Putamen (tissue), 1 donor: ENCODE measurements at regions not wholly inside any gene's neighbourhood (a gene's known extent, or its start where the extent isn't known, plus 50 kb on each side); places are given as distances from the start of the nearest gene placed in this dataset.

Experiments used
- DNase-seq: peaks from one replicate; pipeline ENCODE4 v3.0.0-alpha.2; 2016; ENCODE audit warnings: low spot score

DNA sequence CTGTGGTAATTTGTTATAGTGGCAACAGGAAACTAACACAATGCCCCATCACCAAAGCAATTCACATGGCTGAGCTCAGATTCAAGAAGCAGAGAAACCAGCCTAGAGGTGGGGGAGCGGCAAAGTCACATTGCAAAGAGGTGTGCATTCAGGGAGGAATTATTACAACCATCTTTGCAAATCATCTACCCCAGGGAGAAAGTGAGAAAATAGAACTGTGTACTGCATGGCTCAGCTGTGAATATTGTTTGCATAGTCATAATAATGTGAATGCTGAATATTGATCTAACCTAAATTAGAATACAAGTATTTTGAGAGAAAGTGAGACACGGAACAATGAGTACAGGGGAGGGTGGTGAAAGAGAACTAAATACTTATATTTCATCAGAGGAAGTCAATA lies 387.9 kb downstream of the BCOR start:
- no peak for DNase-seq

DNA sequence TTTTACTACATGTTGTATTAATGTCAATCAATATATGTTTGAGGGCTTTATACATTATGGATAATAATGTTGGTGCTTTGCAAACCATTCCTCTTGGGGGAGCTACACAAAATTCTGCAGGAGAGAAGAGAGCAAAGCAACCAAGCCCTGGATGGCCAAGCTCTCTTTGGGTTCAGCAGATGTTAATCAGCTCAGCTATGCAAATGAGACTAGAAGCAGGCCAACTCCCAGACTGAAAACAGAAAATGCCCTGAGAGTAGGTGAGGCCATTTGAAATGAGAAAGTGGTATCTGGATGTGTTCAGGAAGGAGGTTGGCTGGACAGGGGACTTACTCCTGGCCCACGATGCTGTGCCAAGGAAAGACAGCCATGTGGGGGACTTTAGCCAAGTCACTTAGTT lies 387.0 kb downstream of the BCOR start:
- no peak for DNase-seq

DNA sequence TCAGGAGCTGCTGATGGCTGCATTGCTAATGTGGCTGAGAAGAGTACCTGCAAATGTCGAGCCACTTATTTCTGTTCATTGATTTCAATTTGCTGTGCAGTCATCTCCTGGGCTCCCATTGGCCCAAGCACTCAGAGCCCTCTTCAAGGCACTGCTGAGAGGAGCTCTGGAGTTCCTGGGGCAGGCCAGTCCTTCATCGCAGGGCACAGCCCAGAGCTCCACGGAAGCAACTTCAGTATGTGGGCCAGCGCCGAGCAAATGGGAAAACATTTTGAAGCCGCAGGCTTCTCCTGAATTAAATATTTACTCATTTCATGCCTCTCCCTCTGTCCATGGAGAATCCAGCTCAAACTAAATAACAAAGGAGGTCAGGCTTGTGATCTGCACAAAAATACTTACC lies 383.3 kb downstream of the BCOR start:
- DNase-seq: no peak

DNA sequence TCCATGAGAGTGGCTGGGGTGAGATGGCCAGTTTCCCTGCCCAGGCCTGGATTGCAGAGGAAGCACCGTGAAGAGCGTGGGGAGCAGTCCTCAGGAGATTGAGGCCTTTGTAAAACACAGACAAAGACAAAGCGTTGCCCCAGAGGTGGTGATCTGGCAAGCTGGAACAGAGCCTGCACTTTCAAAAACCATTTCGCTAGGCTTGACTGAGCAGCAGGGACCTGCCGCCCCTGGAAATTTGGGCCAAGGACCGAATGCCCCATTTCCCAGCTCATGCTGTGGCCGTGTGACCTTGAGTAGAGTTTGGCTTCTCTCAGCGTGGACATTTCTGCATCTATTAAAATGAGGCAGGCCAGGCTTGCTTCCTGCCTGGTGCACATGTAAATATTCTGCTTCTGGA lies 381.4 kb downstream of the BCOR start:
- DNase-seq: no peak

DNA sequence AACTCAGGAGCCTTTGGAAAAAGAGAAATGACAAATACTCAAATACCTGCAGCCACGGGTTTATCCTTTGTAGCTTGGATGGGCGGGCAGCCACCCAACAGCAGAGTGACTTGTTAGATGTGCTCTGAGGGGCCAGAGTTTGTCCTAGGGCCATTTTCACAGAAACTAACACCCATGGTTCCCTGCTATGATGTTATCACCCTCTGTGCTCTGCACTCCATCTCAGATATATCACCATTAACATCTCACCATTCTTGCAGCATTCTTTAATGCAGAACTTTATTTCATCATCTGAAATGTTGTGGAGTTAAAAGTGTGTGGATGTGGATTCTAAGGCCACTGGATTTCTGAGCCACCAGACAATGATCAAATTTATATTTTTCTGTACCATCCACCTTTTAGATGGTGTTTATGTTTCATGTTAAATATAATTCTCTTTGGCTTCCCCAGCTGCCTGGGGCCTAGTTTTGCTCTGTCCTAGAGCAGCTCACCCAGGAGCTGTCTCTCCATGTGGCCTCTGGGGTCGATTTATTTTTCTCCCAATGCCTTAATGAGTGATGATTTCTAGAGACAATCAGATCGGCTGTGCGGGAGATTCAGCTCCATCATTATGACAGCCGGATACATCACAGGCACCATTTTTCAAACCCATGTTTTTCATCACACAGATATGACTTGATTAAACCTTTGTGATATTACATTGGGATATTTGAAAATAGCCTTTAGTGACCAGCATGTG lies 380.8 kb downstream of the BCOR start:
- DNase-seq: no peak

DNA sequence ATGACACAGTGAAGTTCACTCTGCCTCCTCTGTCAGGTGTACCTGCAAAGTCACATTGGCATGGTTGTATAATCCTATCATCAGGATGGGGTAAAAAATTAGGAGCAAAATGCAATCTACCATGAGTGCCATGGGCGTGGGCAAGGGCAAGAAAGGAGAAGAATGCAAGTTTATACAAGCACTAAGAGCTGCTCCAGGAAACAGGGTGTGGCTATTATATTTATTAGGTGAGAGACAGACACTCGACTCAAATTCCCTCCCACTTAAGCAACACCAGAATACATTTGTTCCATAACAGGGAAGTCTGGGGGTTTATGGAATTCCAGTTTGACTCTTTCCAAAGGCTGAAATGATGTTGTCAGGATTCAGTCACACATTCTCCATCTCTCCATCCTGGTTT lies 378.8 kb downstream of the BCOR start:
- DNase-seq: no peak

DNA sequence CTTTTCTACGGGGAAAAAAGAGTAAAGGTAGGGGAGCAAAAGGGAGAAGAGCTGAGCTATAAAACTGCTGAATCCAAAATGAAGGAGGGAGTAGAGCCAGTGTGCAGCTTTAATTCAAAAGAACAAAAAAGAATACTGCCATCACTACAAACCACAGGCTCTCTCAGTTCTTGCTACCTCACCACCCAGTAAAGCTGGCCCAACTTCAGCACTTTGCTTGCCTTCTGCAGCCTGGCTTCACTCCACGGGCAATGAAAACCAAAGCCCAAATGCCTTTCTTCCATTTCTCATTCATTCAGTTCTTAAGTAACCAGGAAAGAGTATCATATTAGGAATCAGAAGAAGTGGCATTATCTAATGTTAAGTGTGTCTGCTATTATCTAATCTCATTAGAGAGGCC lies 376.8 kb downstream of the BCOR start:
- no peak for DNase-seq

DNA sequence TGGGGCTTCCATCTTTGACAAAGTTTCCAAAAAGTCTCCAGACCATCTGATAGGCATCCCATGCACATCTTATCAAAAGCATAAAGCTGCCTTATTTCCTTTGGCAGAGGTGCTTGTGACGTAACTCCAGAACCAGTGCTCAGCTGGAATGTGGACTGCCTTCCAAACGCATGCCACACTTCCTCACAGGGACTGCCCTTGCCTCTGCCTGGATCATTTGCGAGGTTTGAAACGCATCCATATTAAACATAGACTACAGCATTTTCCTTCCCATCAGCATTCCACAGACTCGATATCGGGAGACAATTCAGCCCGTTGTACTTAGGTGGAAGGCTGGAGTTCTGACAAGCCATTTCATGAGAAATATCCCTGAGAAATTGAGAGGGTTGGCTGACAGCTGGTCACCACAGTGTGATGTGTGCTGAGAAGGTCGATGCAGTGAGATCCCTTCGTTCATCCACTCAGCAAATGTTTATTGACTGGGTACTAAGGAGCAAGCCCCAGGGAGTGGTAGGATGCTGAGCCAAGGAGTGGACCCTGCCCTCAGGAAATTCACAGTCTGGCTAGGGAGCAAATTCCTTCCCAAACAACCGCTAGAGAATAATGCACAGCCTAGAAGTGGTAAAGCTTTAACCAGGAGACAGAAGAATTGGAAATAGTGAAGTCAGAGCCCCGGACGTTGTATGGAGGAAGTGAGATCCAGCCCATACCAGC lies 376.0 kb downstream of the BCOR start:
- DNase-seq: no peak

DNA sequence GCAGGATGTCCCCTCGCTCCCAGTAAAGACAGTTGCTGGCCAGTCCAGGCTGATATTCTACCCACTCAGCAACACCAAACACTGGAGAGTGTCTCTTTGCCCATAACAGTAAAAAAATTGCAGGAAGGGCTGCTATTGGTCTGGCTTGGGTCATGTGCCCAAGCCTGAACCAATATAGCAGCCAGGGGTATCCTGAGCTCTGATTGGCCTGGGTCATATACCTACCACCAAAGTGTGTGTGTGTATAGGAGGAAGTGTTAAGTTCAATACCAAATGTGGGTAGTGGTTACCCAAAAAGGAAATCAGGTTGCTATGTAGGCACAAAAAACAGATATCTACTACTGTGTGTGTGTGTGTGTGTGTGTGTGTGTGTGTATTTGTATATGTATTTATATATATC lies 373.2 kb downstream of the BCOR start:
- no peak for DNase-seq

DNA sequence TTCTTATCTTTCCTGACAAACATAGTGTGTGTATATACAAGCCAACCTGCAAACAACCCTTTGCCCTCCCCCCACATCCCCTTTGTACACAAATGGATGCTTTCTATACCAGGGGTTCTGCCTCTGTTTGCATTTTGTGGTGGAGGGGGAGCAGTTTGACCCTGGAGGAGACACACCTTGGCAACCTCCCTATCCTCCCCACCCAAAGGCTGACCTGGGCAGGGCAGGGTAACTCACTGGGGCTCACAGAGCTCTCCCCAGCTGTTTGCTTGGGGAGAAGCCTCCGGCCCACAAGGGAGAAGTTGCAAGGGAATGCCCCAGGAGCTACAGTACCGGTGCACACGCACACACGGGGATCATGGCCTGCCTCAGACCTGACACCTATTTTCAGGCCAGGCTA lies 372.6 kb downstream of the BCOR start:
- no peak for DNase-seq

DNA sequence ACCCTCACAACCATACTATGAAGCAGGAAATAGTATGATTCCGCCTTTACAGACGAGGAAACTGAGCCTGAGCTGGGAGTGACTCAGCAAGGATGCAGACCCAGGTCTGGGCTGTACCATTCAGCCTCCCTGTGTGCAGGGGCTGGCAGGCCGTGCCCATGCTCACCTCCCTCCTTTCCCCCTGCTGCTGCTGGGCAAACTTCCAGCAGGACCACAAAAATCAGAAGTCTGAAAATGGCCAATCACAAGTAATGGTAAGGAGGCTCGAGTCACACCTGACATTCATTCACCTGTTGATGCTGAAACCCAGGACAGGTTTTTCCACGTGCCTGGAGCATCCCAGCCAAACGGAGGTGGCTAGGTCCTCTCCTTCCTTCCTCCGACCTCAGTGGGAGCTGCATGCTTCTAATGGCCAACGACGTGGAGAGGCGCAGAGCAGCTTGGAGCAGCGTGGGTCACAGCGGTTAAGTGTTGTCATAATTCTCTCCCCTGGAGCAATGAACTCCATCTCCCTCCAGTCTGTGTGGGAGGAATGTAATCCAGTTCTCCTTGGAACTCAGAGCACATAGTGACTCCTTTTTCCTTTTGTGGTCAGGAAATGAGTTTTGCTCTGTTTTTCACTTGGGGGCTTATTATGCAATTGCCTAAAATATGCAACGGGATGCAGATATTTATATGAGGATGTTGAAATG lies 371.7 kb downstream of the BCOR start:
- DNase-seq: no peak

DNA sequence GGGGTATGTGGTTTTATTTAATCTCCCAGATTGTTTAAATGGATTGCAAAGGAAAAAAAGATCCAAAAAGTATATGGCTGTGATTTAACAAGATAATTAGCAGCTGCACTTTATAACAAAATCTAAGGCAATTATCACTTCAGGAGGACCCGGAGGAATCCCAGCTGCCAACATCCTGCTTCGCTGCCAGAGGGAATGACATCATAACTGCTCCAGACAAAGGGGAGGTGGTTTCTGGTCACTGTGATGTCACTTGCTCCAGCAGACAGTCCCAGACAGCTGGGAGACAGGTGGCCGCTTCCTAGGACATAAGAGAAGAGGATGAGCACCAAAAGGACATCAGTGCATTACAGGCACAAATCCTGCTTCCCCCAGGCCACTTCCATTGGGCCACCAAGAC lies 371.0 kb downstream of the BCOR start:
- no peak for DNase-seq

DNA sequence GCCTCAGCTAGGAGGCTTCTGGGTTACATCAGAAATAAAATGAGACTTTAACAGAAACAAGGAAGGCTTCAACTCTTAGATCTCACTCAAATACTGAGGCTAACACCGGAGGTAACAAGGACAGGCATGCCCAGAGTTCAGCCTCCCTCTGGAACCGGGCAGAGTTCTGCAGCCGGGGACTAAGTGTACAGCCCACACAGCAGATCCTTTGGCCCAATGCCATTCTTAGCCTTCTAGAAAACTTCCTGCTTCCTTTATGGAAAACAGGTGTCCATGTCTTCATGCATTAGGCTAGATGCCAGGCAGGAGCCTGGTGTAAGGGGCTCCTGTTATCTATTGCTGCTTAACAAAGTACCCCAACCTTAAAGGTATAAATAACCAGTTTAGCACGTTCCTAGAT lies 369.7 kb downstream of the BCOR start:
- no peak for DNase-seq

DNA sequence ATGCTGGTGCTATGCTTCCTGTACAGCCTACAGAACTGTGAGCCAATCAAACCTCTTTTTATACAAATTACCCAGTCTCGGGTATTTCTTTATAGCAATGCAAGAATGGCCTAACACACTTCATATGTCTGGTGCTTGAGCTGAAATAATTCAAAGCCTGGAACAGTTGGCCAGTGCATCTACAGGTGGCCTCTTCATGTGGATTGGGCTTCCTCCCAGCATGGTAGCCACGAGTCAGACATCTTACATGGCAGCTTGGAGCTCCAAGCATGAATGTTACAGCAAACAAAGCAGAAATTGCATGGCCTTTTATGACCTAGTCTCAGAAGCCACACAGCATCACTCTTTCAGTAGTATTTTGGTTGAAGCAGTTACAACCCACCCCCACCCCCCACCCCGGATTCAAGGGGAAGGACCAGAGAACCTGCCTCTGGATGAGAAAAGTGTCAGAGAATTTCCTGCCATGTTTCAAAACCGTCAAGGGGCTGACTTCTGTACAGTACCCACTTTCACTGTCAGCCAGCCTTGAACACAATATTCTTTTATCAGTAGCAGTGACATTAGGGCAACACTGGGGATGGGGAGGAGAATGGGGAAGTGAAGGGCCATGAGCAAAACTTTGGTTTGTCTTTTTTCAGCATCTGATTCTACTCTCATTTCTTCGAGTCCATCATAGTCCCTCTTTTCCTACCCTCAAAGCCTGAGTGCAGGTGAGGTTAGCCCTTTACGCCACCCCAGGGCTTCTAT lies 368.7 kb downstream of the BCOR start:
- DNase-seq: no peak

DNA sequence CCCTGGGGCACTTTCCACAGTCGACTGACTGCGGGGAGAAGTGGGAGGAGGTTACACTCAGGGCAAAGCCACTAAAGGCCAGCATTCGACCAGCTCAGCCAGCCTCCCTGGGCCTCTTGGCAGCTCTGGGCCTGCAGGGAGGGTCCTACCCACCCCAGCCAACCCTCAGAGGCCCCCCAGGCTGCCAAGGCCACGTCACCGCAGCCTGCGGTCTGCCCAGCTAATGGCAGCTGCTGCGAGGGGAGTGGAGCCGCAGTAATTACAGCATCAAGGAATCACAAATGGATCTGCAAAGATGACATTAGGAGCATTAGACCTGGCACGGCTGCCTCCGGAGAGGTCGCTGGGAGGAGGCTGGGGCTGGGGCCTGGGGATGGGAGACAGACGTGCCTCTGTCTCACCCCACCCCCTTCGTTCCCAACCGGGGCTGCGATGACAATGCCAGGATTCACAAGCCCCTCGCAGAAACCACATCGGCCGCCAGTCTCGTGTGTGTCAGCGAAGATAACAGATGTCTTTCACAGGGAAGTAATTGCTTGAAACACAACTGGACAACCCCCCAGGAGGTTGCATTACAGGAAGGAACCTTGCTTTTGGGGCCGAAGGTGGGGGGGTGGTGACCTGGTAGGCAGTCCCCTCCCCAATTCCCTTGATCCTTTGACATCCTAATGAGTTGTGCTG lies 367.6 kb downstream of the BCOR start:
- DNase-seq: no peak

DNA sequence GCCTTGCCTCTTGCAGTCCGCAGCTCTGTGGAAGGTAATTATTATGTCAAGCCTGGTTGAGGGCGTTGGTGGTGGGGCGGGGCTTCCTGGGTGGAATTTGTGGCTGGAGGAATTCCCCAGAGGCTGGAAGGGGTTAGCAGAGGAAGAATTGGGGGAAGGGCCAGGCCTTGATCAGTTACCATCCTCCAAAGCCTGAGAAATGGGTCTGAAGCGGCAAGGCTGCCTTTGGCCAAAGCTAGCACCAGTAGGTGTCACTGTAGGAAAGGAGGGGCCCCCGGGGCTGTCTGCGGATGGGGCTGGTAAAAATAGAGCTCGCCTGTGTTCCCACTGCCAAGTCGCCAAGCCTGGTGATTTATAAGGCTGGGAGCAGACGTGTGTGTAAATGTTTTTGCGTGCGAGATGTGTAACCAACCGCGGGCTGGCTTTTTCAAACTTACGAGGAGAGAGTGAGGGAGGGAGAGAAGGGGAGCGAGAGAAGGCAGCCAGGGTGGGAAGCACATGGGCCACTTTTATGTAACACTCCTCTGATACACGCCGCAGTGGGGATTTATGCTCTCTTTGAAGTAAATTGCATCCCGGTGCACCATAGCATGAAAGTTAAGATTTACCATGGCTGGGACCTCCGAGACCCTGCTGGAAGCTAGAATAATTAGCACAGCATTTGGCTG lies 367.0 kb downstream of the BCOR start:
- DNase-seq: peak; percentile 50

DNA sequence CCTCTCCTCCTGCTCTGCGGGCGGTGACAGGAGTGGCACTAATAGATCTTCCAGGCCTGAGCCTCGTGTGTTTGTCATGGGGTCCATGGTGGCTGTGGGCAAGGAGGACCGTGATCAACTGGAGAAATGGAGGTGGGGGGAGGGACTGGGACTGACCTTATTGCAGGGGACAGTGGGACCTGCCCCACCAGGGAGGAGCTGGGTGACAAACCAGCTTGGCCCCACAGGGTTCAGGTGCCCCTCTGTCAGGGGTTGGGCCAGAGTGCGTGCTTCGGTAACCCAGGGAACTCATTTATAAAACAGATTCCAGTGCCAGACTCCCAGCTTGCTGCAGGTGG lies 366.5 kb downstream of the BCOR start:
- DNase-seq: no peak

DNA sequence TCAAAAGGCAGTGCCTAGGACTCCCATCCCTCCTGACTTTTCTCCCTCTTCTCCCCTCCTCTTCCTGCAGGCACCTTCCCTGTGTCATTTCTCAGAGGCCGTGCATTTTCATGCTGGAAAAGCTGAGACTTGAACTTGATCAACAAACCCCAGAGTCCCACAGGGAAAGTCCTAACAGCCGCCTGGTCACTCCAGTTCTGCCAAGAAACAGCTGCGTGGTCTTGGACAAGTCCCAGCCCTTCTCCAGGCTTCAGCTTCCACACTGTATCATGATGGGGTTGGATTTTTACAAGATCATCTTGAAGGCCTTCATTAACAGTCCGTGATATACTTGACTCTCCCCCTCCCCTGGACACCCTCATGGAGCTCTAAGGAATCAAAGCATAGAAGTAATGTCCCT lies 366.0 kb downstream of the BCOR start:
- DNase-seq: no peak

DNA sequence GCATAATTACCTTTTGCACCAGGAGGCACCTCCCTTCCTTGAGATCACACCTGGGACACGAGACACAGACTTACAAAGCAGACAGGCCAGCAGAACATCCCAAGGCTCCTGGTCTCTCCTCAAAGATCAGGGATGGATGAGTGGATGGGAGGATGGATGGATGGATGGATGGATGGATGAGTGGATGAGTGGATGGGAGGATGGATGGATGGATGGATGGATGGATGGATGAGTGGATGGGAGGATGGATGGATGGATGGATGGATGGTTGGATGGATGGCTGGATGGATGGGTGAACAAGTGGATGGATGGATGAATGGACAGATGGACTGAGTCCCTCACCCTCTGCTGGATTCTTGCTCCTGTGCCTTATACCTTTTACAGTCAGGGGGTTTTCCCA lies 364.0 kb downstream of the BCOR start:
- no peak for DNase-seq

DNA sequence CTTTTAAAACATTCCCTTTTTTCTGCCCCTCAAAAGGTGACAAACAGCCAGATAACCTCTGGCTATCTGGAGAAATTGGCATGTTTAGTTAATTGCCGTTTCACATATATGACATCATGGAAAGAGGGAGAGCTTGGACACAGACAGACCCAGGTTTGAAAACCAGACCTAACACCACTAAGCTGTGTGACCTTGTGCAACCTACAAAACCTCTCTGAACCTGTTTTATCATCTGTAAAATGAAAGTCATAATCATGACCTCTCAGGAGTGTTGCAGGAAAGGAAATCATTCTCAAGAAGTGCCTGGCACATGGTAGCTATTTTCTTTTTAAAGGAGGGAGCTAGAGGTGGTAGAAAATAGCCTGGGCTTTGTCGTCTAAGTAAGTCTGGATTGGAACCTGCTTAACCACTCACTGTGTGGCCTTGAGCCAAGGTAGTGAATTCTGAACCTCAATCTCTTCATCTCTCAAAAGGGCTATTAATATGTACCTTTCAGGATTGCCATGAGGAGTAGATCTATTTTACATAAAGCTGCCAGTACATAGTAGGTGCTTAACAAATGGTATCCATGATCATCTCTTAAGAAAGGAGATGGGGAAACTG lies 363.5 kb downstream of the BCOR start:
- no peak for DNase-seq
